Esophagus squamous epithelium (tissue), 4 donors: ENCODE measurements at regions not wholly inside any gene's neighbourhood (a gene's known extent, or its start where the extent isn't known, plus 50 kb on each side); places are given as distances from the start of the nearest gene placed in this dataset.

Experiments used
- CTCF ChIP-seq, 6 experiments: fragments of 450-650 bp in 4 of 6; fragments of 200-600 bp in 2 of 6; sonication (generic) in 2 of 6; IDR thresholded peaks; one replicate each; pipeline ENCODE4 v1.5.1; 2016 to 2019; ENCODE audit warnings: antibody characterized with exemption in 6 of 6, mild to moderate bottlenecking in 4 of 6, moderate library complexity in 4 of 6
- POLR2A ChIP-seq, 4 donors: fragments of 450-650 bp; IDR thresholded peaks; one replicate each; pipeline ENCODE4 v1.6.1; 2017; ENCODE audit warnings: antibody characterized with exemption in 4 of 4, mild to moderate bottlenecking in 4 of 4, moderate library complexity in 3 of 4

GRCh38 chr16:63702981-63703590, 1418.8 kb downstream of the CDH11 start:
- TF ChIP-seq POLR2A (IDR thresholded peaks at IDR 0.05) (no peak), CTCF (IDR thresholded peaks at IDR 0.05) (no peak)
